ENCODE measurements at regions not wholly inside any gene's neighbourhood (a gene's known extent, or its start where the extent isn't known, plus 50 kb on each side); places are given as distances from the start of the nearest gene placed in this dataset.

DNA sequence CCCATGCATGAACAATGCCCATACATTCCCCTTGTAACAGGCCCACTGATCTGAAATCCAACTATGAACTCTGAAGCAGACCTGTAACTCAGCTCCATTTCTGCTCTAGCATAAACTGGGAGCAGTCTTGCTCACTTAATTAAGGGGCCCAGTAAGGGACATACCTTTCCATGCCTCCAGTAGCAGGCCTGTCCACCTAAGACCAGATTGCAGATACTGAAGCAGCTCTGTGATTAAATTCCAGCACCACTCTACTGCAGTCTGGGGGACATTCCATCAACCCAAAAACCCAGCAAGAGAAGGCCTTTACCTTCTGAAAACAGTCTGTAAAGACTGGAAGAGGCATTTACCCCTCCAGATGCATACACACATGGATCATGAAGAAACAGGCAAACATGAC lies 162.0 kb upstream of the NEIL3 start:
- Histone ChIP-seq H3K4me1 (ENCODE audit: low read depth) (no peaks in the 10 kb centered on the region), H3K9me3 (ENCODE audit: low read depth) (no peaks in the 10 kb centered on the region), H3K4me3 (no peak overlapping the region), H3K36me3 (no peaks in the 10 kb centered on the region), H3K27ac (no peak overlapping the region), H3K27me3 (no peaks in the 10 kb centered on the region)
- DNase-seq (ENCODE audit: low read depth in 1 of 2, low spot score in 1 of 2): no peak
- TF ChIP-seq CTCF (IDR thresholded peaks at IDR 0.05; ENCODE audit: low read depth, low read length): no peak

- Histone ChIP-seq H3K4me3 (no peak overlapping the region), H3K9me3 (ENCODE audit: low read depth) (no peaks in the 10 kb centered on the region), H3K27me3 (no peaks in the 10 kb centered on the region), H3K36me3 (no peaks in the 10 kb centered on the region), H3K27ac (no peak overlapping the region), H3K4me1 (ENCODE audit: low read depth) (no peaks in the 10 kb centered on the region)
- no peak for DNase-seq (ENCODE audit: low read depth in 1 of 2, low spot score in 1 of 2)
- TF ChIP-seq CTCF (IDR thresholded peaks at IDR 0.05; ENCODE audit: low read depth, low read length): no peak
Observed at GRCh38 chr4:177155454-177155853, 154.2 kb upstream of the NEIL3 start.

- H3K9me3 ChIP-seq (ENCODE audit: low read depth): no peaks in the 10 kb centered on the region
- TF ChIP-seq CTCF (IDR thresholded peaks at IDR 0.05; ENCODE audit: low read depth, low read length): no peak
- no peak overlapping the region for H3K27ac ChIP-seq
- DNase-seq (ENCODE audit: low read depth in 1 of 2, low spot score in 1 of 2): no peak
- H3K36me3 ChIP-seq: no peaks in the 10 kb centered on the region
- no peak overlapping the region for H3K4me3 ChIP-seq
- no peaks in the 10 kb centered on the region for H3K27me3 ChIP-seq
- H3K4me1 ChIP-seq (ENCODE audit: low read depth): no peaks in the 10 kb centered on the region
Observed at GRCh38 chr4:177159600-177159999, 150.1 kb upstream of the NEIL3 start.

DNA sequence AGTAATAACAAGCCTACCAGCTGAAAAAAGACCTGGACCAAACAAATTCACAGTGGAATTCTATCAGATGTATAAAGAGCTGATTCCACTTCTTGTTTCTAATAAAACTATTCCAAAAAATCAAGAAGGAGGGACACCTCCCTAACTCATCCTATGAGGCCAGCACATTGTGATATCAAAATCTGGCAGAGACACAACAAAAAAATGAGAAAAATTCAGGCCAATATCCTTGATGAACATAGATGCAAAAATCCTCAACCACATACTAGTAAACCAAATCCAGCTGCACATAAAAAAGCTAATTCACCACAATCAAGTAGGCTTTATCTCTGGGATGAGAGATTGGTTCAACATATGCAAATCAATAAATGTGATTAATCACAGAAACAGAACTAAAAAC lies 147.9 kb upstream of the NEIL3 start:
- TF ChIP-seq CTCF (IDR thresholded peaks at IDR 0.05; ENCODE audit: low read depth, low read length): no peak
- H3K36me3 ChIP-seq: no peaks in the 10 kb centered on the region
- no peaks in the 10 kb centered on the region for H3K9me3 ChIP-seq (ENCODE audit: low read depth)
- no peaks in the 10 kb centered on the region for H3K27me3 ChIP-seq
- H3K27ac ChIP-seq: no peak overlapping the region
- DNase-seq (ENCODE audit: low read depth in 1 of 2, low spot score in 1 of 2): no peak
- H3K4me1 ChIP-seq (ENCODE audit: low read depth): no peaks in the 10 kb centered on the region
- H3K4me3 ChIP-seq: no peak overlapping the region

DNA sequence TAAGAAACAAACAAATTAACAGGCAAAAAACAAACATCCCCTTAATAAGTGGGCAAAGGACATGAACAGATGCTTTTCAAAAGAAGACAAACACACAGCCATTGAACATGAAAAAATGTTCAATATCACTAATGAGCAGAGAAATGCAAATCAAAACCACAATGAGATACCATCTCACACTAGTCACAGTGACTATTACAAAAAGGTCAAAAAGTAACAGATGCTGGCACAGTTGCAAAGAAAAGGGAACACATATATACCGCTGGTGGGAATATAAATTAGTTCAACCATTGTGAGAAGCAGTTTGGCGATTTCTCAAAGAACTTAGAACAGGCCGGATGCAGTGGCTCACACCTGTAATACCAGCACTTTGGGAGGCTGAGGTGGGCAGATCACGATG lies 146.1 kb upstream of the NEIL3 start:
- Histone ChIP-seq H3K27me3 (no peaks in the 10 kb centered on the region), H3K9me3 (ENCODE audit: low read depth) (no peaks in the 10 kb centered on the region), H3K27ac (no peak overlapping the region), H3K4me3 (no peak overlapping the region), H3K4me1 (ENCODE audit: low read depth) (no peaks in the 10 kb centered on the region), H3K36me3 (no peaks in the 10 kb centered on the region)
- no peak for TF ChIP-seq CTCF (IDR thresholded peaks at IDR 0.05; ENCODE audit: low read depth, low read length)
- DNase-seq (ENCODE audit: low read depth in 1 of 2, low spot score in 1 of 2): no peak

DNA sequence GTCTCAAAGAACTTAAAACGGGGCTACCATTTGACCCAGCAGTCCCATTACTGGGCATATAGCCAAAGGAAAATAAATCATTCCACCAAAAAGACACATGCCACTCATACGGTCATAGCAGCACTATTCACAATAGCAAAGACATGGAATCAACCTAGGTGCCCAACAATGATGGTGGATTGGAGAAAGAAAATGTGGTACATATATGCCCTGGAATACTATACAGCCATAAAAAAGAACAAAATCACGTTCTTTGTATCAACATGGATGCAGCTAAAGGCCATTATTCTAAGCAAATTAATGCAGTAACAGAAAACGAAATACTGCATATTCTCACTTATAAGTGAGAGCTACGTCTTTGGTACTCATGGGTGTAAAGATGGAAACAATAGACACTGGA lies 138.1 kb upstream of the NEIL3 start:
- no peak overlapping the region for H3K4me3 ChIP-seq
- no peaks in the 10 kb centered on the region for H3K9me3 ChIP-seq (ENCODE audit: low read depth)
- no peak overlapping the region for H3K27ac ChIP-seq
- no peaks in the 10 kb centered on the region for H3K27me3 ChIP-seq
- no peak for TF ChIP-seq CTCF (IDR thresholded peaks at IDR 0.05; ENCODE audit: low read depth, low read length)
- H3K36me3 ChIP-seq: no peaks in the 10 kb centered on the region
- DNase-seq (ENCODE audit: low read depth in 1 of 2, low spot score in 1 of 2): no peak
- no peaks in the 10 kb centered on the region for H3K4me1 ChIP-seq (ENCODE audit: low read depth)
